ENCODE measurements at regions not wholly inside any gene's neighbourhood (a gene's known extent, or its start where the extent isn't known, plus 50 kb on each side); places are given as distances from the start of the nearest gene placed in this dataset.

DNA sequence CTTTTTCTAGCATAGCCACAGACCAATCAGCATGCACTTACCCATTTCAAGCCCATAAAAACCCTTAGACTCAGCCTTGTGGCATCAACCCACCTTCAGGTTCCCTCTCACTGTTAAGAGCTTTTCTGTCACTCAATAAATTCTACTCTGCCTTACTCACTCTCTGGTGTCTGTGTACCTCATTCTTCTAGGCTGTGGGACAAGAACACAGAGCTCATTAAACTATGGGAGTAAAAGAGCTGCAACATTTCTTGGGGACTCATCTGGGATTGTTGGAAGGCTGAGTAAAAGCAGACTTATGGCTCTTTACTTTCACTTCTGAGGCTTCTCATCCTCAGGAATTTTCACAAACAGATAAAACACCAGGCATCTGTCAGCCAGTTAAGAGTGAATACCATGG lies 879.3 kb downstream of the ROBO2 start:
- Histone ChIP-seq H3K36me3 (replicated peaks in 1 of 2; ENCODE audit: control insufficient read depth in 1 of 2, insufficient read depth in 2 of 2, low read length in 2 of 2) (no peaks in the 10 kb centered on the region), H3K9ac (ENCODE audit: insufficient read depth, low read length, poor library complexity, severe bottlenecking) (no peak overlapping the region), H2AFZ (ENCODE audit: insufficient read depth, low read depth, low read length, poor library complexity, severe bottlenecking) (no peak overlapping the region), H3K27ac (ENCODE audit: low read depth in 1 of 2, low read length in 2 of 2) (no peak overlapping the region), H3K4me3 (replicated peaks in 1 of 3; ENCODE audit: low read depth in 2 of 3, low read length in 3 of 3) (no peak overlapping the region), H3K4me1 (ENCODE audit: control insufficient read depth in 1 of 2, insufficient read depth in 2 of 2, low read length in 2 of 2) (no peaks in the 10 kb centered on the region), H3K79me2 (ENCODE audit: insufficient read depth, low read length) (no peaks in the 10 kb centered on the region), H3K9me3 (replicated peaks in 1 of 2; ENCODE audit: control insufficient read depth in 1 of 2, insufficient read depth in 1 of 2, low read length in 2 of 2) (peaks cover 12 to 28% of the 10 kb centered on the region in 2 donors), H4K20me1 (ENCODE audit: insufficient read depth, low read length) (no peaks in the 10 kb centered on the region), H3K4me2 (replicated peaks; ENCODE audit: extremely low read depth, low read length, poor library complexity, severe bottlenecking) (no peak overlapping the region), H3K27me3 (ENCODE audit: control insufficient read depth in 2 of 2, insufficient read depth in 2 of 2, low read length in 2 of 2) (no peaks in the 10 kb centered on the region)
- DNase-seq: no peak
- intact Hi-C loops (cut with micrococcal nuclease): no loop called here
- H3K27ac Mint-ChIP-seq: no peak overlapping the region
- H3K36me3 Mint-ChIP-seq: no peaks in the 10 kb centered on the region
- peaks cover 2 to 19% (median 8%) of the 10 kb centered on the region in 7 donors for H3K9me3 Mint-ChIP-seq
- no peak for TF ChIP-seq CTCF (IDR thresholded peaks at IDR 0.05)
- peaks cover 0 to 2% (median 0%) of the 10 kb centered on the region in 3 donors for H3K27me3 Mint-ChIP-seq (ENCODE audit: low read depth in 3 of 3)
- no peaks in the 10 kb centered on the region for H3K4me1 Mint-ChIP-seq
- no peak overlapping the region for H3K4me3 Mint-ChIP-seq

DNA sequence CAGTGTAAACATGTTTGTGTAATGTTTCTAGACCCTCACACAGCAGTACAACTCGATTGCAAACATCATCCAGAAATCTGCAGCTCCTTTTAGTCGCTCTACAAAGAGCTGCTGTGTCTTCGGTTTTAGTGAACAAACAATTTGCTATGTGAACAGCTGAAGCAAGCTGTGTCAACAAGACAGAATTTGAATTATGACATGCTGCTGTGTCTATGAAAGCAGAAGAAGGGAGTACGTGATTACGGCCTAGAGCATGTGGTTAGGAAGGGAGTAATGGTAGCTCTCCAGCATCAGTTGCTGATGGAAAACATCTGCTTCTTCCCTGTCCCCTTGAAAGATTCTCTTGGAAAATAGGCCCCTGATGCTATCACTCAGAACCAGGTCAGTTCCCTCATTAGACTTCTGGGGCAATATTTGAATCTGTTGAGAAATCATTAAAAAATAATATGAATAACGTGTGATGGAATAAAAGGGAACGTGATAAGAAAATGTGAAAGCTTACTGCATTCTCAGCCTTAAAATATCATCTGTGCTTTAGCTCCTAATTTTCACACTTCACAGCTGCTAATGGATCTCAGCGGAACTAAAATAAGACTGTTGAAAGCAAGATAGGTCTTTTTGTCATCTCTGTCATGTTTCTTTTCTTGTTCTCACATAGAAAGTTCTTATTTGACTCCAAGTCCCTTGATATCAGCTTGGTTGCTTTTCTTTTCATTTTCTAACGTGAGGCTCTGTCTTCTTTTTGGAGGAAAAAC lies 891.5 kb downstream of the ROBO2 start:
- Mint-ChIP-seq H3K27ac (no peak overlapping the region), H3K9me3 (peaks cover 0 to 7% (median 0%) of the 10 kb centered on the region in 7 donors), H3K4me3 (no peak overlapping the region), H3K27me3 (ENCODE audit: low read depth in 3 of 3) (no peaks in the 10 kb centered on the region), H3K4me1 (no peaks in the 10 kb centered on the region), H3K36me3 (no peaks in the 10 kb centered on the region)
- intact Hi-C loops (cut with micrococcal nuclease): no loop called here
- Histone ChIP-seq H2AFZ (ENCODE audit: insufficient read depth, low read depth, low read length, poor library complexity, severe bottlenecking) (no peak overlapping the region), H3K27me3 (ENCODE audit: control insufficient read depth in 2 of 2, insufficient read depth in 2 of 2, low read length in 2 of 2) (no peaks in the 10 kb centered on the region), H3K79me2 (ENCODE audit: insufficient read depth, low read length) (no peaks in the 10 kb centered on the region), H3K27ac (ENCODE audit: low read depth in 1 of 2, low read length in 2 of 2) (no peak overlapping the region), H3K4me1 (ENCODE audit: control insufficient read depth in 1 of 2, insufficient read depth in 2 of 2, low read length in 2 of 2) (no peaks in the 10 kb centered on the region), H3K4me3 (replicated peaks in 1 of 3; ENCODE audit: low read depth in 2 of 3, low read length in 3 of 3) (no peak overlapping the region), H3K9me3 (replicated peaks in 1 of 2; ENCODE audit: control insufficient read depth in 1 of 2, insufficient read depth in 1 of 2, low read length in 2 of 2) (peaks cover 5 to 6% of the 10 kb centered on the region in 2 donors), H3K4me2 (replicated peaks; ENCODE audit: extremely low read depth, low read length, poor library complexity, severe bottlenecking) (no peak overlapping the region), H3K9ac (ENCODE audit: insufficient read depth, low read length, poor library complexity, severe bottlenecking) (no peak overlapping the region), H4K20me1 (ENCODE audit: insufficient read depth, low read length) (no peaks in the 10 kb centered on the region), H3K36me3 (replicated peaks in 1 of 2; ENCODE audit: control insufficient read depth in 1 of 2, insufficient read depth in 2 of 2, low read length in 2 of 2) (no peaks in the 10 kb centered on the region)
- 59% methylated on average over 4 of the region's 9 CpGs for WGBS (ENCODE audit: insufficient coverage)
- no peak for TF ChIP-seq CTCF (IDR thresholded peaks at IDR 0.05)
- DNase-seq: no peak

Data from CD14-positive monocyte (primary cell).